IPS DF 4.7 (cell line): ENCODE measurements at regions not wholly inside any gene's neighbourhood (a gene's known extent, or its start where the extent isn't known, plus 50 kb on each side); places are given as distances from the start of the nearest gene placed in this dataset.
A peak's percentile ranks its signal among the peaks of the same experiment; 100 is the strongest.

Source experiments
- DNase-seq: peaks from one replicate; pipeline ENCODE4 v3.0.0-alpha.2; 2013; ENCODE audit warnings: low spot score; ENCODE audit errors: extremely low read depth

DNA sequence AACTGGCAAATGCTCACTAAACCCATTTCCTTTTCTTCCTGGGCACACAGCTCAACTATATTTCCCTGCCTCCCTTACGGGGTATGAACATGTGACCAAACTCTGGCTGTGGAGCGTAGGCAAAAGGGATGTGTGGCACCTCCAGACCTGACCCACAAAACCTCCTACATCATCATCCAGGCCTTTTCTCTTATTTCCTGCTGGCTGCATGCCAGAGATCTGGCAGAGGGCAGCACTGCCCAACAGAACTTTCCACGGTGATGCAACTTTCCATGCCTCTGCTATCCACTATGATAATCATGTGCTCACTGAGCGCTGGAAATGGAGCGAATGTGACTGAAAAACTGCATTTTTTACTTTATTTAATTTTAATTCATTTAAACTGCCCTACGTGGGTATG lies 99.6 kb upstream of the CACNA1E start:
- DNase-seq, result no peak

- no peak for DNase-seq
Observed at GRCh38 chr1:181386340-181386739, 97.0 kb upstream of the CACNA1E start.

DNA sequence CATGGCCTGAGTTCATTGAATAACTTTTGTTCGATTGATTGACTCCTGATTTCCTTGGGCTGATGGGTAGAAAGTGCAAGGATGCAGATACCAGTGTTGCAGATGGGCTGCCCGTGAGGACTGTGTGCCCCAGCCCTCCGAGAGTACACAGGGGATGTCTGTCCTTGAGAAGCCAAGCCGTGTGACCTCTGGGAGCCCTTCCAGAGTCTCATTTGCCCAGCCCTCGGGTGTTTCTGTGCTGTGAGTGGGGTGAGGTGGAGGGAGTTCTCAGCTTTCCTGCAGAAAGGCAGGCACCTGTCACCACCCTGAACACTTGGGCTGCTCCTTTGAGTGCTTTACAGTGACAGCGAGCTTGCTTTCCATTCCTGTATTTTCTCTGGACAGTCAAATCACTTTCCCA lies 96.4 kb upstream of the CACNA1E start:
- no peak for DNase-seq

DNA sequence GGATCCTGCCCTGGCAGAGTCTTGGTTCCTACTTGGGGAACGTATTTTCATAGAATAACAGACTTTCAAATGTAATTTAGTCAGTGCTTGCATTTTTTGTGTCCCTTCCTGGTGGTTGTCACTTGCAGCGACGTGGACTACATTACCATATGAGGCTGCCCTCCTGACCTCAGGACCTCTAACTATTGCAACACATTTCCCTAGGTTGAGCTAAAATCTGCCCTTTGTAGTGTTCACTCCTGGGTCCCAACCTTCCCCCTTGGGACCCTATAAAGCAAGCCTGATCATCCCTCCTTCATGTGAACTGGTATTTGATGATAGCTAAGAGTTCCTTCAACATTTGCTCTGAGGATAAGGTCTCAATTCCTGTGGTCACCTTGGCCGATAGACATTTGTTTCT lies 95.6 kb upstream of the CACNA1E start:
- no peak for DNase-seq

- no peak for DNase-seq
Observed at GRCh38 chr1:181390410-181391077, 92.8 kb upstream of the CACNA1E start.

GRCh38 chr1:181391301-181391900 lies 91.9 kb upstream of the CACNA1E start:
- no peak for DNase-seq

DNA sequence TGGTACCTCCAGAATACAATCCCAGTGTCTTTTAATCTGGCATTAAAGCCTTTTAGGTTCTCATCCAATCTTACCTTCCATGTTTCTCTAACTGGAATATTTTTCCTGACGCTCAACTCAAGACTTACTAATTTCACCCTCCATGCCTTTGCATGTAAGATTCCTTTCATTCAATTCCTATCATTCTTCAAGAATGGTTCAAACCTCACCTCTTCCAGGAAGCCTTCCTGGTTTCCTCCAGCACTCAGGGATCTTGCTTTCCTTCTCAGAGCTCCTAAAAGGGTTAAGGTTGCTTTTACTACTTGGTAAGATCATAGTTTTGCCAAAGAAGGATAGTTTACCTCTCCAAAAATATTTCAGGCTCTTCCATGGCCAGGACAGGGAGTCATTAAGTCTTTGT lies 91.2 kb upstream of the CACNA1E start:
- no peak for DNase-seq

DNA sequence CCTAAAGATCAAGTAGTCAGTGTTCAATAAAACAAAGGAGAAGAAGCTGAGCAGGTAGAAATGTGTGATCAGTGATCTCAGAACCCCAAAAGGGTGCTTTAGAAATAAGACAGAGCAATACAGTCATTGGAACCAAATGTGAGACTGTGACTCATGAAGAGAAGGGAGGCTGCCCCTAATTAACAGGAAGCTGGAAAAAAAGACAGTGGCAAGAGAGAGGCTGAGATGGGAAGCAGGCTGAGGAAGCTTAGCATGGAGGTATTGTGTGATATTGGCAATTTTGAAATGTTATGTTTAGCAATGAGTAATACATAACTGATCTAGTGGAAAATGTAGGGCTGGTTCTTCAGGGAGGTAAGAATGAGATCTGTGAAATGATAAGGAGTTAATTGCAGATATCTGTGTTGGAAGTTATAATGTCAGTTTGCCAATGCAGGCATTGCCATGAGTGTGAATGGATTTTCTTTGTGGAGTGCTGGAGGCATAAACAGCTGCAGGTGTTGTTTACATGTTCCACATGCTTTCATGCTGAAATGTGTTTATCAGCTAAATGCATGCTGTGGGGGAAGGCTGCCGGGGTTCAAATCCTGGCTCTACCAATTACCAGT lies 90.6 kb upstream of the CACNA1E start:
- no peak for DNase-seq

- DNase-seq, result no peak
Observed at GRCh38 chr1:181394766-181395165, 88.6 kb upstream of the CACNA1E start.

GRCh38 chr1:181396171-181396670 lies 87.1 kb upstream of the CACNA1E start:
- no peak for DNase-seq

- DNase-seq, result no peak
Observed at GRCh38 chr1:181396811-181397210, 86.5 kb upstream of the CACNA1E start.

- DNase-seq, result no peak
Observed at GRCh38 chr1:181397845-181398244, 85.5 kb upstream of the CACNA1E start.

GRCh38 chr1:181398544-181398943 lies 84.8 kb upstream of the CACNA1E start:
- no peak for DNase-seq

- no peak for DNase-seq
Observed at GRCh38 chr1:181405584-181405983, 77.7 kb upstream of the CACNA1E start.

- no peak for DNase-seq
Observed at GRCh38 chr1:181406989-181407388, 76.3 kb upstream of the CACNA1E start.

DNA sequence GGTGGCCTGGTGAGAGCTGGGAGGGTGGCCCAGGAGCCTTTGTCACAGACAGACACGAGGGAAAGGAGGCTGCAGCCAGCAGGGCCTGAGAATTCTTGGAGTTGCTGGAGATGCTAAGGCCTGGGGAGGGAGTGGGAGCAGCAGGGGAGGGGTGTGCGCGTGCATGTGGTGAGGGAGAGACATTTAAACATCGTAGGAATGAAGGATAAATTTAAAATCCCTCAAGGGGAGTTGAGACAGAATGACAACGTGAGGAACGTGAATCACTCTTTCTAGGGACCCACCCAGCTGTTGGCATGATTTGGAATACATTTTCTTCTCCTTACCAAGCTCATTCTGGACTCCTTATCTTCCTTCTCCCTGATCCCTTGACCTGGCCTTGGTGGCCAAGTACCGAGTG lies 73.3 kb upstream of the CACNA1E start:
- DNase-seq, result no peak

DNA sequence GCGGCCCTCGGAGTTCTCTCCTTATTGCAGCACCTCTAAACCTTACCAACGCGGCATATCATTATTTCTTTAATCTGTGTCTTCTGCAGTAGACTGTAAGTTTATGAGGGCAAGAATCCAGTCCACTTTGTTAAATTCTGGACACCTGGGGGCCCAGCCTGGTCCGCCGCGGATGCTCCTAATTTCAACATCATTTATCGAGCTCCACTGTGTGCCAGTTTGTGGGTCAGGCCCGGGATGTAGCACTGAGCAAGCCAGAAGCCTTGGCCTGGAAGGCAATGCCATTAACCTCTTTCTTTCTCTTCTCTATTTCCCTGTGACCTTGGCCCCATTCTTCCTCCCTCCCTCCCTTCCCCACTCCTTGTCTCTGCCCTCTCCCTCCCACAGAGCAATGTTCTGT lies 70.6 kb upstream of the CACNA1E start:
- DNase-seq, result no peak

- no peak for DNase-seq
Observed at GRCh38 chr1:181413195-181413815, 70.0 kb upstream of the CACNA1E start.

DNA sequence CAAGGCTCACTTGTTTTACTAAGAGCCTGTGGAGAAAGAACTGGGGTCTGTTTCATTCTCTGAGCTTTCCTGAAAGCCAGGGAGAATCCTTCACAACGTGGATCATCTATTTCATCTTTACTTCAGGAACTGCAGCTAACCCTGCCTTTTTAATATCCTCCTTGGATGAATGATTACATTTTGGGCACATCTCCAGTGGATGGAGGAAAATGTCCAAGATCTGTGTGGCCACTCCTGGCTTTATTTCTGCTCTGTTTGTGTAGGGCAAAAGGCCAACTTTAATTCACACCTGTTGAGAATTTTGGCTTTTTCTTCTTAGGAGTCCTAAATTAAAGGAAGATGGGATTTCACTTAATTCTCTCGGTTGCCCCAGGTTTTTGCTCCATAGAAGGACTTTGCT lies 69.5 kb upstream of the CACNA1E start:
- no peak for DNase-seq

- DNase-seq, result no peak
Observed at GRCh38 chr1:181416268-181416860, 67.0 kb upstream of the CACNA1E start.

DNA sequence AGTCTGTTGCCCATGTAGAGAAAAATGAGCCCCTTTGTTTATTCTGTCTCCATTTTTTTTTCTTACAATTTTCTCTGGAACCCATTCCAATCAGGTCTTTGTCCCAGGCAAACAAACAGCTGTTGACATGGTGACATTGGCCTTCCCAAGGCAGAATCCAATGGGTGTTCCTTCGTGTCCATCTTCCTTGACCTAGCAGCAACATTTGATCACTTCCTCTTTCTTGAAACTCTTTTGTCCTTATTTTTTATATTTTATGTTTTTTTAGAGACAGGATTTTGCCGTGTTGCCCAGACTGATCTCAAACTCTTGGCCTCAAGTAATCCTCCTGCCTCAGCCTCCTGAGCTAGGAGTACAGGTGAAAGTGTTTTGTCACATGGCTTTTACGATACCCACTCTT lies 65.4 kb upstream of the CACNA1E start:
- no peak for DNase-seq

DNA sequence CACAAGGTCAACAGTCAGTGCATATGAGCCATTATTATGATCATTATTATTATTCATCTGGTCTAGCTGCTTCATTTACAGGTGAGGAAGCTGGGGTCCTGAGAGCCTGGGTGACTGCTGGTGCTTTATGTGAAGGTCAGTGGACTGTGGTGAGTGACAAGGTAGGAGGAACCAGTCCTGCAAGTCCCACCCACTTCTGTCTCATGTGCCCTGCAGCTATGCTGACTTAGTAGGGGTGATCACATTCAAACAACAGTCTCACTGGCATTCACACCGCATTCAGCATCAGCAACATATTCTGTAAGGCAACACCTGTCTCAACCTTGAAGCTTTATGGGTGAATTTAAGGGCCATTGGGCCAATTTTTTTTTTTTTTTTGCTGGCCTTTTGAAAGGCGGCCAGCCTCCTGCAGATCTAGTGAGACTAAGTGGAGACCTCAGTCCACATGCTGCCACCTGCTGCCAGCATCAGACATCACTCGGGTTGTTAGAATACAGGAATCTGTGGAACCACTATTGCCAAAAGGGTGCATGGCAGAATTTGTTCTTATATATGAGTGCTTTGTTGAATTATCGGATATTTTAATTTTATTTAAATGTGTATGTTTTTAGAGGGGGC lies 59.9 kb upstream of the CACNA1E start:
- DNase-seq, result peak; percentile 5
